Heart left ventricle (tissue), 13 donors: ENCODE measurements at regions not wholly inside any gene's neighbourhood (a gene's known extent, or its start where the extent isn't known, plus 50 kb on each side); places are given as distances from the start of the nearest gene placed in this dataset.

ENCODE experiments used
- POLR2A ChIP-seq, 2 donors: fragments of 450-650 bp; IDR thresholded peaks; one replicate each; pipeline ENCODE4 v1.6.1; 2017; ENCODE audit warnings: antibody characterized with exemption in 2 of 2, mild to moderate bottlenecking in 2 of 2, moderate library complexity in 2 of 2
- TF ChIP-seq, protein P1 (sequence below), 12 donors: fragments of 200-600 bp; sonication (generic) in 4 of 12; IDR thresholded peaks; one replicate each; pipeline versions ENCODE4 v1.5.0 to v1.8.0; 2018 to 2022; ENCODE audit warnings: antibody characterized with exemption in 12 of 12, mild to moderate bottlenecking in 5 of 12
- donor health status: ischemic (EF 13 %, LVEDD 7.1; RV severe dilation, severe dysfunction).
- donor health status: DM: no; HTN: yes; CAD: no.
- donor health status: DM: no; HTN: no; CAD: no.
- donor health status: ischemic (EF 25% LVEDD 6.9; RV normal size, moderate dysfunction).
- donor health status: ischemic (EF 25% LVEDD 5.7; RV mildly dilated, moderate dysfunction).
- donor health status: ischemic (EF 35%, LVEDD 5.7; RV mildly dilated, moderate dysfunction).
- donor health status: nonischemic (EF 11% LVEDD 7.7; RV severe dilation, severe dysfunction).
- donor health status: DM: yes; HTN: yes; CAD: no.
- donor health status: PGD.
- donor health status: ischemic (EF 29% LVEDD 5.4; RV normal size, mild dysfunction).
- donor health status: nonischemic (EF 23%, LVEDD 6.1; RV moderate dilation, normal function).

DNA sequence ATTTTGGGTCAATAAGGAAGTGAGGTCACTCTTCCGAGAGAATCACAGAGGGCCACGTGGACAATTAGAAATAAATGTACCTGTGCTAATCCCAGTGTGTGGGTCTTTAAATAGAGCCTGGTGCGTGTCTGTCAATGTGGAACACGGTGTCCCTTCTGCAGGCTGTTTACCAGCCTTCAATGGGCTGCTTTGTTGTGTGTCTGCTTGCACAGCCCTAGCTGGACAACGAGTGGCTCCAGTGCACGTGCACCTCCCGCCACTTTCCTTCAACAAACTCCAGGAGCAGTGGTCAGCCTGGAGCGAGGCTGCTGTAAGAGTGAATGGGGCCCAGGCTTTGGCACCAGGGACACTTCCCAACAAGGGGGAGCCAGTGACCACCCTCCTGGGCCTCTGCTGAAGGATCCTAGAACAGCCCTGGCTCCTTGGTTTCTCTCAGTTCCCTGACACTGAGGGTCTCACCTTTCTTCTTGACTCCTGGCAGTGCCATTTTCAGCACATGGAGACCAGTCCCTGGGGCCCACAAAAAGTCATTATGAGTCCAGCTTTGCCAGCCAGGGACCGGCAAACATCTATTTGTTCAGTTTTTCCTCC, 76.1 kb downstream of the ISG20 start:
- TF ChIP-seq POLR2A (IDR thresholded peaks at IDR 0.05), result no peak
- TF ChIP-seq, protein P1, sequence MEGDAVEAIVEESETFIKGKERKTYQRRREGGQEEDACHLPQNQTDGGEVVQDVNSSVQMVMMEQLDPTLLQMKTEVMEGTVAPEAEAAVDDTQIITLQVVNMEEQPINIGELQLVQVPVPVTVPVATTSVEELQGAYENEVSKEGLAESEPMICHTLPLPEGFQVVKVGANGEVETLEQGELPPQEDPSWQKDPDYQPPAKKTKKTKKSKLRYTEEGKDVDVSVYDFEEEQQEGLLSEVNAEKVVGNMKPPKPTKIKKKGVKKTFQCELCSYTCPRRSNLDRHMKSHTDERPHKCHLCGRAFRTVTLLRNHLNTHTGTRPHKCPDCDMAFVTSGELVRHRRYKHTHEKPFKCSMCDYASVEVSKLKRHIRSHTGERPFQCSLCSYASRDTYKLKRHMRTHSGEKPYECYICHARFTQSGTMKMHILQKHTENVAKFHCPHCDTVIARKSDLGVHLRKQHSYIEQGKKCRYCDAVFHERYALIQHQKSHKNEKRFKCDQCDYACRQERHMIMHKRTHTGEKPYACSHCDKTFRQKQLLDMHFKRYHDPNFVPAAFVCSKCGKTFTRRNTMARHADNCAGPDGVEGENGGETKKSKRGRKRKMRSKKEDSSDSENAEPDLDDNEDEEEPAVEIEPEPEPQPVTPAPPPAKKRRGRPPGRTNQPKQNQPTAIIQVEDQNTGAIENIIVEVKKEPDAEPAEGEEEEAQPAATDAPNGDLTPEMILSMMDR (IDR thresholded peaks at IDR 0.05), result no peak
